Body of pancreas (tissue), 4 donors: ENCODE measurements at regions not wholly inside any gene's neighbourhood (a gene's known extent, or its start where the extent isn't known, plus 50 kb on each side); places are given as distances from the start of the nearest gene placed in this dataset.

Source experiments
- POLR2A ChIP-seq, 3 donors: fragments of 450-650 bp; IDR thresholded peaks; one replicate each; pipeline ENCODE4 v1.6.1; 2016; ENCODE audit warnings: antibody characterized with exemption in 3 of 3, mild to moderate bottlenecking in 2 of 3
- TF ChIP-seq, protein P1 (sequence below), 7 experiments: fragments of 450-650 bp in 4 of 7; fragments of 200-600 bp in 3 of 7; sonication (generic) in 3 of 7; IDR thresholded peaks; one replicate each; pipeline ENCODE4 v1.5.1; 2016 to 2019; ENCODE audit warnings: antibody characterized with exemption in 7 of 7

DNA sequence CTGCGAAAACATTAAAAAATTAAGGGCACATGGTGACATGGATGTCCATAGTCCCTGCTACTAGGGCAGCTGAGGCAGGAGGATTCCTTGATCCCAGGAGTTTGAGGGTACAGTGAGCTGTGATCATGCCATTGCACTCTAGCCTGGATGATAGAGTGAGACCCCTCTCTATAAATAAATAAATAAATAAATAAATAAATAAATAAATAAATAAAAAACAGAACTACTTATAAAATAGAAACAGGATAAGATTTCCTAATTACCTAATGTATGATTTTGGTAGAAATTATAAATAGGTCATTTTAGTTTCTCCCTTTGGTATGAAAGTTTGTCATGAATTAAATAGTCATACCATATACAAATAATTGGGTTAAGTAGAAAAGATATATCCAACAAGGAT lies 916.2 kb downstream of the GRIK2 start:
- TF ChIP-seq, protein P1, sequence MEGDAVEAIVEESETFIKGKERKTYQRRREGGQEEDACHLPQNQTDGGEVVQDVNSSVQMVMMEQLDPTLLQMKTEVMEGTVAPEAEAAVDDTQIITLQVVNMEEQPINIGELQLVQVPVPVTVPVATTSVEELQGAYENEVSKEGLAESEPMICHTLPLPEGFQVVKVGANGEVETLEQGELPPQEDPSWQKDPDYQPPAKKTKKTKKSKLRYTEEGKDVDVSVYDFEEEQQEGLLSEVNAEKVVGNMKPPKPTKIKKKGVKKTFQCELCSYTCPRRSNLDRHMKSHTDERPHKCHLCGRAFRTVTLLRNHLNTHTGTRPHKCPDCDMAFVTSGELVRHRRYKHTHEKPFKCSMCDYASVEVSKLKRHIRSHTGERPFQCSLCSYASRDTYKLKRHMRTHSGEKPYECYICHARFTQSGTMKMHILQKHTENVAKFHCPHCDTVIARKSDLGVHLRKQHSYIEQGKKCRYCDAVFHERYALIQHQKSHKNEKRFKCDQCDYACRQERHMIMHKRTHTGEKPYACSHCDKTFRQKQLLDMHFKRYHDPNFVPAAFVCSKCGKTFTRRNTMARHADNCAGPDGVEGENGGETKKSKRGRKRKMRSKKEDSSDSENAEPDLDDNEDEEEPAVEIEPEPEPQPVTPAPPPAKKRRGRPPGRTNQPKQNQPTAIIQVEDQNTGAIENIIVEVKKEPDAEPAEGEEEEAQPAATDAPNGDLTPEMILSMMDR (IDR thresholded peaks at IDR 0.05): no peak
- TF ChIP-seq POLR2A (IDR thresholded peaks at IDR 0.05): no peak
